Coronary artery (tissue), 2 donors: ENCODE measurements at regions not wholly inside any gene's neighbourhood (a gene's known extent, or its start where the extent isn't known, plus 50 kb on each side); places are given as distances from the start of the nearest gene placed in this dataset.

Experiments
- DNase-seq: peaks from one replicate; pipeline ENCODE4 v3.0.0-alpha.2; 2017; ENCODE audit warnings: low spot score
- H3K27ac ChIP-seq, 2 donors: fragments of 200-600 bp; sonication (generic); one replicate each; pipeline ENCODE4 v1.5.1; 2016 to 2019
- H3K4me3 ChIP-seq: fragments of 200-600 bp; sonication (generic); 2 replicates; pipeline ENCODE4 v1.5.1; 2016; ENCODE audit warnings: mild to moderate bottlenecking, moderate library complexity
- CTCF ChIP-seq: fragments of 200-600 bp; sonication (generic); IDR thresholded peaks from one replicate; pipeline ENCODE4 v1.5.1; 2019; ENCODE audit warnings: antibody characterized with exemption

- H3K4me3 ChIP-seq, result no peak overlapping the region
- no peak overlapping the region for H3K27ac ChIP-seq
- no peak for TF ChIP-seq CTCF
- DNase-seq, result no peak
These were observed 688.6 kb upstream of the SLITRK1 start for GRCh38 chr13:84570831-84571230.

DNA sequence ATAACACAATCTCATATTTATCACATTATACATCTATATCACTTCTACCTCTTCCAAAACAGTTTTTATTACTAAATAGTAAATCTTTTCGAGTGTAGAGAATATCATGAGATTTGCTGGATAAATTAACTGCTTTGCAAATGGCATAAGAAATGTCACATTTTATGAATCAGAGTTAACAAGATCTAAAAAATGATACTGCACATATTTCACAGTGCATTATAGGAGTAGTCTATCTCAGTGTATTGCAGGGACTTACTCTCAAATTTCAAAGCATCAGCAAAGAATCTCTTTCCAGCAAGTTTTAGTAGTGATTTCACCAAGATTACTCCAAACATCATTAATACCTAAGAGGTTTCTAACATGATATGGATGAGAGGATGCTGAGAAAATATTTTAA is 687.1 kb upstream of the SLITRK1 start:
- DNase-seq, result no peak
- H3K4me3 ChIP-seq, result no peak overlapping the region
- no peak for TF ChIP-seq CTCF
- no peak overlapping the region for H3K27ac ChIP-seq

DNA sequence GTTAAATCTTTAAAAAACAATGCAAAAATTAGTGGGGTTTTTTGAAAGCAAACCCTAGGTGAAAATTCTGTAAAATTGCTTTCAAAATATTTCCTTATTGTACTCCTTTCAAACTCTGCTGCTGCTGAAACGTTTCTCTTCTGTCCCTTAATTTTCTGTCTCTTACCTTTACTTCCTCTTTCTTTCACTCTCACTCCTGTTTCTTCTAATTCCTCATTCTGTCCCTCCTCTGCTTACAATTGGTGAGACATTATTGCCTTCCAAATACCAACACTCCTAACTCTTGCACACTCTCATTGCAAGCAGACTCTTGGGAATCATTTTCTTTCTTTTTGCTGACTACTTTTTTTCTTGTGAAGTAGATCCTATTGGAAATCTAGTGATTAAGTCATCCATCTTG is 685.6 kb upstream of the SLITRK1 start:
- Histone ChIP-seq H3K27ac (no peak overlapping the region), H3K4me3 (no peak overlapping the region)
- no peak for DNase-seq
- TF ChIP-seq CTCF, result no peak

GRCh38 chr13:84566780-84567179 is 684.5 kb upstream of the SLITRK1 start:
- no peak for TF ChIP-seq CTCF
- Histone ChIP-seq H3K4me3 (no peak overlapping the region), H3K27ac (no peak overlapping the region)
- no peak for DNase-seq

DNA sequence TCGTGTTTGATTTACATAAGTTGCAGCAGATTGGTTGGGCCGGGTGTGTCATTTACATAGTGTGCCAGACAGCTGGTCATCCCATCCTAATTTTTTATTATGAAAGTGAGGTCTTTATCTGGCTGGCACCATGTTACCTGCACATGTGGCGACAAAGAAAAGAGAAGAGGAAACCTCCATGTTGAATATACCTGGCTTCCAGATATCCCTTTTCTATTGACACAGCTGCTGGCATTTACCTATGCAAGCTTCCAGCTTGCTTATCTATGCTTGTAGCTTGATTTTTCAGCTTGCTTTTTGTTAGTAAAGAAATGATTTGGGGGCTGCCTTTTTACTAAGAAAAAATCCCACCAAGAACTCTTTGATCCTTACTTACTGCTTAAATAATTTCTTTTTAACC is 681.3 kb upstream of the SLITRK1 start:
- Histone ChIP-seq H3K27ac (no peak overlapping the region), H3K4me3 (no peak overlapping the region)
- TF ChIP-seq CTCF, result no peak
- no peak for DNase-seq

GRCh38 chr13:84553227-84553626 is 671.0 kb upstream of the SLITRK1 start:
- Histone ChIP-seq H3K27ac (no peak overlapping the region), H3K4me3 (no peak overlapping the region)
- no peak for TF ChIP-seq CTCF
- no peak for DNase-seq

DNA sequence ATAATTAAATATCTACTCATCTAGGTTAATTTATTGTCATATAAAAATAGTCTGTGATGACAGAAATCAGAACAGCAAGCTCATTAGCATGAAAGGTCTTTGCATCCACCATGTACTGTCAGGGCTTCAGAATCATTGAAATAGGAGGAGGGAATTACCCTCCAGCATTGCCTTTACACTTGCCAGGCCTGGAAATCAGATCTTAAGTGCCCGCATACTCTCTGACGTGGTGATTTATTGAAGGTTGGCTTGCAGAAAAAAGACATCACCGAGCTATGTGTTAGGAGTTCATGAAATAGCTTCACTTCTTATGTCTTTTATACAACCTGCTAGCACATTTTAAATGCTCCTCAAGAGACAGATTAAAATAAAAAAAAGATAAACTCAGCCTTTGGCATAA is 661.7 kb upstream of the SLITRK1 start:
- no peak for DNase-seq
- TF ChIP-seq CTCF, result no peak
- Histone ChIP-seq H3K4me3 (no peak overlapping the region), H3K27ac (no peak overlapping the region)
